Nephron progenitor cell (in vitro differentiated cells): ENCODE measurements at regions not wholly inside any gene's neighbourhood (a gene's known extent, or its start where the extent isn't known, plus 50 kb on each side); places are given as distances from the start of the nearest gene placed in this dataset.
"Not testable (repeated sequence)": the region's sequence is repeated elsewhere in the genome, so short reads cannot be mapped to it uniquely, and the experiment has no call there.

Source experiments
- DNase-seq: peaks from one replicate; pipeline ENCODE4 v3.0.0; 2021
- H3K27ac Mint-ChIP-seq: 2 replicates; pipeline ENCODE4 v1.8.0; 2021; ENCODE audit warnings: mild to moderate bottlenecking, moderate library complexity, mixed read lengths
- H3K27me3 Mint-ChIP-seq: 2 replicates; pipeline ENCODE4 v1.8.0; 2021; ENCODE audit warnings: mild to moderate bottlenecking, low read depth, mixed read lengths; ENCODE audit not compliant: poor library complexity
- H3K36me3 Mint-ChIP-seq: 2 replicates; pipeline ENCODE4 v1.8.0; 2021; ENCODE audit warnings: low read depth, mixed read lengths
- H3K4me1 Mint-ChIP-seq: 2 replicates; pipeline ENCODE4 v1.8.0; 2021; ENCODE audit warnings: mixed read lengths
- H3K4me3 Mint-ChIP-seq: 2 replicates; pipeline ENCODE4 v1.8.0; 2021; ENCODE audit warnings: mild to moderate bottlenecking, moderate library complexity, mixed read lengths
- H3K9me3 Mint-ChIP-seq: 2 replicates; pipeline ENCODE4 v1.8.0; 2021; ENCODE audit warnings: mild to moderate bottlenecking, moderate library complexity, mixed read lengths
- CTCF ChIP-seq: fragments of 200-600 bp; sonication (generic); IDR thresholded peaks from 2 replicates; pipeline ENCODE4 v1.5.0; 2021; ENCODE audit warnings: antibody characterized with exemption

DNA sequence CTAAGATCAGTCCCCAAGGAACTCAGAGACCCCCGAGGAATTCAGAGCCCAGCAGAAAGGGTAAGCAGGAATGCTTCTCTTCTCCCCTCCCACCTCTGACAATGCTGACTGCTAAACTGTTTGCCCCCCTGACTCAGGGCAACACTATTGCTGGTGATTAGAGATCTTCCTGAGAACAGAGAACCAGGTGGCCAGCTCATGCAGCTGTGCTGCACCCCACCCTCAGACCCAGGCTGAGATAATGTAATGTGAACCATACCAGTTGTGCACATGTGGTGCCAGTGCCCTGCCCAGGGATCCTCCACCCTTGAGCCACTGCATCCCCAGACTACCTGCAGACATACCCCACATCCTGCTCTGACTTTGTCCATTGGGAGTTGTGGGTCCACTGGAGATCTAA, 139.1 kb upstream of the ARG1 start:
- Mint-ChIP-seq H3K36me3 (peaks cover 4% of the 10 kb centered on the region), H3K27ac (no peak overlapping the region), H3K4me3 (no peak overlapping the region)

DNA sequence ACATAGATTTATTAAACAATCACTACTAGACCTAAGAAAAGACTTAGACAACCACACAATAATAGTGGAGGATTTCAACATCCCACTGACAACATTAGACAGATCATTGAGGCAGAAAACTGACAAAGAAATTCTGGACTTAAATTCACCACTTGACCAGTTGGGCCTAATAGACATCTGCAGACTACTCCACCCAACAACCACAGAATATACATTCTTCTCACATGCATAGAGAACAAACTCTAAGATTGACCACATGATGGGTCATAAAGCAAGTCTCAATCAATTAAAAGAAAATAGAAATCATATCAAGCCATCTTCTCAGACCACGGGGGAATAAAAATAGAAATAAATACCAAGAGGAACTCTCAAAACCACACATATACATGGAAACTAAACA, 136.7 kb upstream of the ARG1 start:
- no peak for TF ChIP-seq CTCF
- Mint-ChIP-seq H3K4me3 (no peak overlapping the region), H3K4me1 (no peaks in the 10 kb centered on the region), H3K9me3 (peaks cover 44% of the 10 kb centered on the region), H3K27ac (no peak overlapping the region), H3K27me3 (no peaks in the 10 kb centered on the region), H3K36me3 (peaks cover 4% of the 10 kb centered on the region)
- DNase-seq: no peak

More for the DNA sequence above, 139.1 kb upstream of the ARG1 start:
- TF ChIP-seq CTCF: no peak
- no peaks in the 10 kb centered on the region for H3K4me1 Mint-ChIP-seq
- DNase-seq: no peak
- peaks cover 4% of the 10 kb centered on the region for H3K27me3 Mint-ChIP-seq
- peaks cover 49% of the 10 kb centered on the region for H3K9me3 Mint-ChIP-seq

DNA sequence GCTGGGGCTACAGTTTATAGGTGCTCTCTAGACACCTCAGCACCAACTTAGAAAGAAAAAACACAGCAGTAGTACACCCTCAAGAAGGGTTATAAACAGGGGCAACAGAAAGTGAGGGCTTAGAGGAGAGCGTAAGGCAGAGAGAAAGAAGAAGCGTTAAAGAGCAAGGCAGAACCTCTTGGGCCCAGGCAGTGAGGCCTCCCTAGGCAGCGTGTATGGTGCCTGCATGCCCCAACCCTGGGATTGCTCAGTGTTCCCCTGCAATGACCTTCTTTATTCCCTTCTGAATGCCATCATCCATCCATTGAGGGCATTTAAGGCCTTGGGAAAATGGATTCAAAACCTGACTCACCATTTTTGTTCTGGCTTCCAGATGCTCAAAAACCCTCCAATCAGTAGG, 130.0 kb upstream of the ARG1 start:
- H3K36me3 Mint-ChIP-seq: no peaks in the 10 kb centered on the region
- no peak overlapping the region for H3K4me3 Mint-ChIP-seq
- no peak overlapping the region for H3K27ac Mint-ChIP-seq
- peaks cover 4% of the 10 kb centered on the region for H3K27me3 Mint-ChIP-seq
- DNase-seq: no peak
- TF ChIP-seq CTCF: no peak
- H3K9me3 Mint-ChIP-seq: peaks cover 10% of the 10 kb centered on the region
- no peaks in the 10 kb centered on the region for H3K4me1 Mint-ChIP-seq

- H3K4me1 Mint-ChIP-seq: no peaks in the 10 kb centered on the region
- H3K36me3 Mint-ChIP-seq: no peaks in the 10 kb centered on the region
- H3K27me3 Mint-ChIP-seq: peaks cover 4% of the 10 kb centered on the region
- DNase-seq: no peak
- peaks cover 5% of the 10 kb centered on the region for H3K9me3 Mint-ChIP-seq
- TF ChIP-seq CTCF: no peak
- H3K4me3 Mint-ChIP-seq: no peak overlapping the region
- H3K27ac Mint-ChIP-seq: no peak overlapping the region
Measured at GRCh38 chr6:131443514-131443913, 129.5 kb upstream of the ARG1 start.

DNA sequence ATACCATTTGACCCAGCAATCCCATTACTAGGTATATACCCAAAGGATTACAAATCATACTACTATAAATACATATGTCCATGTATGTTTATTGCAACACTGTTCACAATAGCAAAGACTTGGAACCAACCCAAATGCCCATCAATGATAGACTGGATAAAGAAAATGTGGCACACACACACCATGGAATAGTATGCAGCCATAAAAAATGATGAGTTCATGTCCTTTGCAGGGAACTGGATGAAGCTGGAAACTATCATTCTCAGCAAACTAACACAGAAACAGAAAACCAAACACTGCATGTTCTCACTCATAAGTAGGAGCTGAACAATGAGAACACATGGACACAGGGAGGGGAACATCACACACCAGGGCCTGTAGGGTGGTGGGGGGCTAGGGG, 127.7 kb upstream of the ARG1 start:
- H3K27me3 Mint-ChIP-seq, H3K36me3 Mint-ChIP-seq, H3K4me3 Mint-ChIP-seq, H3K9me3 Mint-ChIP-seq, DNase-seq, H3K27ac Mint-ChIP-seq, H3K4me1 Mint-ChIP-seq: not testable (repeated sequence)

- no peak overlapping the region for H3K4me3 Mint-ChIP-seq
- no peaks in the 10 kb centered on the region for H3K4me1 Mint-ChIP-seq
- H3K27ac Mint-ChIP-seq: no peak overlapping the region
- no peaks in the 10 kb centered on the region for H3K36me3 Mint-ChIP-seq
- no peak for DNase-seq
- no peaks in the 10 kb centered on the region for H3K9me3 Mint-ChIP-seq
- no peak for TF ChIP-seq CTCF
- H3K27me3 Mint-ChIP-seq: peaks cover 8% of the 10 kb centered on the region
Measured at GRCh38 chr6:131450861-131451260, 122.2 kb upstream of the ARG1 start.
